Activated CD8-positive, alpha-beta memory T cell treated with anti-CD3 and anti-CD28 coated beads, Interleukin-2, amount 50 U/mL, for 24 hours (primary cell): ENCODE measurements at regions not wholly inside any gene's neighbourhood (a gene's known extent, or its start where the extent isn't known, plus 50 kb on each side); places are given as distances from the start of the nearest gene placed in this dataset.

Experiments used
- DNase-seq: peaks from one replicate; pipeline ENCODE4 v3.0.0-alpha.2; 2020; ENCODE audit errors: extremely low read depth

- DNase-seq, result no peak
Observed at GRCh38 chr1:30638086-30638485, 85.3 kb downstream of the MATN1 start.

DNA sequence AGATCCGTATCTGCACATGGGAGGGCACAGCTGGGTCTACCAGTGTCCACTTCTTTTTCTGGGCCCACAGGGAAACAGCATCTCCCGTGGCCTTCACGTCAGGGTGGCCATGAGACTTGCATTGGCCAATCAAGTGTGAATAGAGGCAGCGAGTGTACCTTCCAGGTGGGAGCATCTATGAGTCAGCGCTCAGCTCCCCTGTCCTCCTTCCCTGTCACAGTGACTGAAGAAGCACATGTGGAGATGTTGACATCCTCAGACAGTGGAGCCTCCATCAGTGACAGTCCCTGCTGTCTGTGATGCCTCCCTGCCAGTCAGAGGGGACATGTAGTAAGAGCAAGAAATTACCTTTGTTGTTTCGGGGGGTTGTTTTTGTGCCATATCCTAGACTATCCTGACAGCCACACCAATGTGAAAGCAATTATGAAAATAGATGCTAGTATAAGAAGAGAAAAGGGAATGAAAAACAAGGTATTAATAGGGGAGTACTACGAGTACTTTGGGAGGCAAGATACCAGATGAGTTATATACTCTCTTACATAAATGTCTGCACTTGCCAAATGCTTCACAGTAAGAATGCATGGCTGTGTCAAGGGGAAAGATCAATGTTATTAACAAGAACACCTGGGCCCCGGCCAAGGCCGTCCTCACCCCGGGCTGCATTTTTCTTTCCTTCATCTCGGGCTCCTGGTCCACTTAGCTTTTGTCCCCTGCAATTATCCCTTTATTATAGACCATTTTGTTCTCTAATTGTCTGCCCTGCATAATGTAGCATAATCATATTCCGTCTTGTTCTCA is 86.0 kb downstream of the MATN1 start:
- DNase-seq, result no peak

GRCh38 chr1:30636621-30637020 is 86.8 kb downstream of the MATN1 start:
- DNase-seq, result no peak

DNA sequence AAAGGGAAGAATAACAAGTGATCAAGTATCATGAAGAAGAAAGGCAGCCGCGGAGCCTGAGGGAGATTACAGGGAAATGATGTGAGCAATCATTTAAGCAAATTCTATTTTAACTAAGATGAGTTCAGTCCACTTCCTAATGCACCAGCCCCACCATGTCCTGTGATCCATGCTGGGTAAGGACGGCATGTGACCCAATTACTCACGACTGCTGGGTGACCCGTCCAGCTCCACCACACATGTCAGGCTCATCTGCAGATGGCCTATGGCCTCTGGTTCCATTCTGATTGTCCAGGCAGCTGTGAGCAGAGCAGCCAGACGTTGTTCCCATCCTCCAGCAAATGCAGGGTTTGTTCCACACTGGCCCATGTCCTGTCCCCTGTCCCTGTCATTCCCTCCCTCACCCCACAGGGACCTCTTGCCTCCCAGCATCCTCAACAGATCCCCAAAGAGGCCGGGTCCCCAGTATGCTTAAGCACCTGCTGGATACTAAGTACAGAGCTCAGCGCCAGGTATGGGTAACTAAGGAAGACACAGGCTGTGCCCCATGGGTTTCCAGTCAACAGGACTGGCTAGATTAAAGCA is 87.9 kb downstream of the MATN1 start:
- DNase-seq, result no peak

- no peak for DNase-seq
Observed at GRCh38 chr1:30634507-30634906, 88.9 kb downstream of the MATN1 start.

GRCh38 chr1:30633294-30633693 is 90.1 kb downstream of the MATN1 start:
- DNase-seq, result no peak

DNA sequence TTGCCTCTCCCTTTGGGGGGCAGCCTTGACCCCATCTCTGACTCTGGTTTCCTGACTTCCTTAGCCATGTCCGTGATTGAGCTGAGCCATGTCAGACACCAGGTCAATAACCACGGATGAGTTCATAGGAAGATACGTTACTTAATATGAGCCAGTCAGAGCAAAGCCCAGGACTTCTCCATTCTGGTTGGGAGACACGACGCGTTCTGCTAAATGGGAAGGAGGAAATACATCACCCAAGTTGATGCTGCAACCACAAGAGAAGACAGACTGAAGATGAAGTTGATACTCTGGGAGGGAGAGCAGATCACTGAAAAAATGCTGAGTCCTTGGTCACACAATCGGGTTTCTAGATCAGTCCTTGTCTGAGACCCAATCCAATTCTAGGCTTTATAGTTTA is 90.9 kb downstream of the MATN1 start:
- no peak for DNase-seq

DNA sequence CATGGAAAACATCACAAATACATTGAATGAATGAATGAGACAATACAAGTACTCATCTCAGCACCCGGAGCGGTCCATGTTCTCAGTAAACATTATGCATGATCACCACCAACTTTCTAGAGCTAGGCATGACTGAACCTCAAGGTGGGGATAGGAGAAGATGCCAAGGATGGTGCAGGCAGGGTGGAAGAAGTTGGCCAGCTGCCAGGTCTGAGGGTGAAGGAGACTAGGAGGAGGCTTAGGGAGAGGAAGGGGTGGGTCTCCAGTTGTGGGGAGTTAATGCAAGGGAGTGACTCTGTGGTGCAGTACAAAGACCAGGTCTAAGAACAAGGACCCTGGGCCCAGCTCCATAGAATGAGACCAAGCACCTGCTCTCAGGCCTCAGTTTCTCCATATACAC is 91.7 kb downstream of the MATN1 start:
- DNase-seq, result no peak

DNA sequence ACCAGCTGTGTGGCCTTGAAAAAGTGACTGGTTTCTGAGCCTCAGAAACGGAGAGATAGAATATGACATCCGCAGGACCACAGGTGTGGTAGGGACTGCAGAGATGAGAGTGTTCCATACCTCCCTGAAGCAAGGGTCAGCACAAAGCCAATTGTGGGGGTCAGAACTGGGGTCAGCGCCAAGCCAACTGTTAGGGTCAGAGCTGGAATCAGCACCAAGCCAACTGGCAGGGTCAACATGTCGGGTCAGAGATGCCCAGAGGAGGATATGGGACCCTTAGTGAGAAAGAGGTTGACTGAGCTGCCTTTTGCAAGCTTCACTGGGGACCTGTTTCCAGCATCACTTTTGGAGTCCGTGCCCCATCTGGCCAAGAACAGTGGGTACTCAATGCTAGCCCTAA is 93.9 kb downstream of the MATN1 start:
- no peak for DNase-seq

GRCh38 chr1:30627994-30628393 is 95.4 kb downstream of the MATN1 start:
- DNase-seq, result no peak

DNA sequence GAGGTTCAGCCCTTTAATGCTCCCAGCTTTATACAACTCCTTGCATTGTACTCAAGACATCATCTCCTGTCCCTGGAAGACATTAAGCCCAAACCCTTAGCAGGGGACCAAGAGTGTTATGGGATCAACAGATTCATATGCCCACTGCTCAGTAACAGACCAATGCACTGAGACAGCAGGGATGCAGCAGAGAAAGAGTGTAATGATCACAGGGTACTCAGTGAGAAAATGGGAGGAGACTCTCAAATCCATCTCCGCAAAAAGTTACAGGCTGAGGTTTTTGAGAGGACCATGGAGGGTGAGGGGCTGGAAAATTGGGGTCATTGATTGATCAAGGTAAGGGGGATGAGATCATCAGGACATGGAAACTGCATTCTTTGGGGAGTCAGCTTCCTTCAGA is 96.2 kb downstream of the MATN1 start:
- DNase-seq, result no peak

- DNase-seq, result no peak
Observed at GRCh38 chr1:30623431-30623830, 100.0 kb downstream of the MATN1 start.

DNA sequence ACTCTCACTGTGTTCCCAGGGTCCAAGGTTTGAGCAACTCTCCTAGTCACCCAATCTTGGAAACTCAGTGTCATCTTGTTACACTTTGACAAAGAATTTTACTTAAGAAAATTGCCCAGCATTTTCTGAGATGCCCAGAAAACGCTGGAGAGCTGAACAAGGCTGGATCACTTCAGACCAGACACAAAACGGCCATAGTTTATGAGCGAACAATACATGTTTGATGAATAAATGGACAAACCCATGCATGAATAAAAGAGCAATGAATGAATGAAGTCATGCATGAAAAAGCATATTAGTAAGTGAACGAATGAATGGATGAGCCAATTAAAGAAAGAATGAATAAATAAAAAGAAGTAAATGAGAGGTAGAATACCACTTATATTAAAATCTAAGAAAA is 103.8 kb downstream of the MATN1 start:
- no peak for DNase-seq

- no peak for DNase-seq
Observed at GRCh38 chr1:30618335-30618747, 105.0 kb downstream of the MATN1 start.

DNA sequence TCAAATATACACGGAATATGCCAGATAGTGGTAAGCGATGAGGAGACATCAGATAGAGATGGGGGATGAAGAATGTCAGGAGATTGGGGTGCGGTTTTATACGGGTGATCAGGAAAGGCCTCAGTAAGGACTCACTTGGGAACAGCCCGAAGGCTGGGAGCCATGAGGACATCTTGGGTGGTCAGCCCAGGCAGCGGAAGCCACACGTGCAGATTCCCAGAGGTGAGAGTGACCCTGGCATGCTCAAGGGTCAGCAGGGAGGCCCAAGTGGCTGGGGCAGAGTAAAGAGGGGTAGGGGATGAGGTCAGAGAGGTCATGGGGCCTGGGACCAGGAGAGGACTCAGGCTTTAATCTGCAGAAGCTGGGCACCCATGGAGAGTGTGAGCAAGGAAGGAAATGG is 106.6 kb downstream of the MATN1 start:
- no peak for DNase-seq

GRCh38 chr1:30615816-30616590 is 107.4 kb downstream of the MATN1 start:
- no peak for DNase-seq

- DNase-seq, result no peak
Observed at GRCh38 chr1:30615076-30615795, 108.1 kb downstream of the MATN1 start.

- DNase-seq, result no peak
Observed at GRCh38 chr1:30613188-30613587, 110.2 kb downstream of the MATN1 start.

GRCh38 chr1:30612536-30613065 is 110.8 kb downstream of the MATN1 start:
- no peak for DNase-seq

GRCh38 chr1:30611741-30612309 is 111.6 kb downstream of the MATN1 start:
- DNase-seq, result no peak

DNA sequence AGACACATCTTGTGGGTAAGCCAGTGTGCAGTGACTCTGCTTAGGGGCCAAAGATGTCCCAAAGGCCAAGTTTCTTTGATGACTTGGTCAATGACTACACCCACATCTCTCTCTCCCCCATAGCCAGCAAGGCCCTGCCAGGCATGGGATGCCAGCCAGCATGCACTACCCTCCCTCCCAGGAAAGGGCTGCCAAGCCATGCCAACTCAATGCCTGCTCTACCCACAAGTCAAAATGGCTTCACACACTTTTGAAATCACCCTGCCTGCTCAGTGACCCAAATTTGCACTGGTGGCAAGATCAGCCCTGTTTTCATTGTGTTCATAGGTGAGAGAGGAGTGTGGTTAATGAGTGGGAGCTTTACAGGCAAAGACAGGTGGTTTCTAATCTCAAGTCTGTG is 112.5 kb downstream of the MATN1 start:
- DNase-seq, result no peak

DNA sequence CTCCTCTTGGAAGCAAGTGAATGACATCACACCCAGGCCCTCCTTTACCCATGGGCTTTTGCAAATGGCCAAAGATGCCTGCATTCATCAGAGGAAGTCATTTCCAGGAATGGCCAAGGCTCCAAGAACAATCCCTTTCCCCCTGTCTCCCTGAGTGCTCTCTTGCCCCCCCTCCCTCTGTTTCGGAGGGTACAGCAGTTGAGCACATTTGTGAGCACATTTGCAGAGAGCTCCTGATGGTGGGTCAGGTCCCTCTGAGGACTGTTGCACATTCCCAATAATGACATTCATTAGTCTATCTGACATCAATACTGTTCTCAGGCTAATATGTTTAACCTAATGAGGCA is 113.4 kb downstream of the MATN1 start:
- no peak for DNase-seq
